Stimulated activated naive CD8-positive, alpha-beta T cell treated with anti-CD3 and anti-CD28 coated beads, Interleukin-15, Interleukin-2, amounts not matched to agents 100 U/mL and 50 U/mL, for 24 hours (primary cell): ENCODE measurements at regions not wholly inside any gene's neighbourhood (a gene's known extent, or its start where the extent isn't known, plus 50 kb on each side); places are given as distances from the start of the nearest gene placed in this dataset.
"Not testable (repeated sequence)": the region's sequence is repeated elsewhere in the genome, so short reads cannot be mapped to it uniquely, and the experiment has no call there.

ENCODE experiments used
- ATAC-seq: fragments of 150-1000 bp; cut with Tn5 transposase; one replicate; pipeline ENCODE4 v1.10.0; 2021
- DNase-seq: peaks from one replicate; pipeline ENCODE4 v3.0.0; 2021

DNA sequence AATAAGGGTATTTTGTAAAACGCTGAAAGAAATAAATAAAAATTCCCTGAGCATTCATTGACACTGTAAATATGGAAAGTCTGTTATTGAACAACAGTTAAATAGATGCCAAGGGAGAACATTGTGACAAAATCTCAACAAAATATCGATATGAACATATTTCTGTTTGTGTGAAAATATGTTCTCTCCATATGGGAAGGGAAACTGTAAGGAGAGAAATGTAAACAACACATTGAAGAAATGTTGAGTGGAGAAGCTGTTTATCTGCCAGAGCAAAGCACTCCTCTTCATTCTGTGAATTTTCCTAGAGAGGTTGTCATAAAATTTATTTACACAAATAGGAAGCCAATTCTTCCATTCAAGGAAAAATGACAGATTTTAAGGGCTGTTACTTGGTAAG is 57.1 kb upstream of the EOMES start:
- ATAC-seq (no peak), DNase-seq (no peak)

DNA sequence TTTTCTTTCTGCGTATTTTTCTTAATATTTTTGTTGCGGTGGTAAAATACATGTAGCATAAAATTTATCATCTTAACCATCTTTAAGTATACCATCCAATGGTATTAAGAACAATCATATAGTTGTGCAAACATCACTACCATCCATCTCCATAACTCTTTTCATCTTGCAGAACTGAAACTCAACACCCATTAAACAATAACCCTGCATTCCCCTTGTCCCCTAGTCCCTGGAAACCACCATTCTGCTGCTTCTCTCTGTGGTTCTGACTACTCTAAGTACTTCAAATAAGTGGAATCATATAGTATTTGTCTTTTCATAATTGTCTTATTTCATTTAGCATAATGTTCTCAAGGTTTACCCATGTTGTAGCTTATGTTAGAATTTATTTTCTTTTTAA is 67.3 kb upstream of the EOMES start:
- DNase-seq, result no peak

DNA sequence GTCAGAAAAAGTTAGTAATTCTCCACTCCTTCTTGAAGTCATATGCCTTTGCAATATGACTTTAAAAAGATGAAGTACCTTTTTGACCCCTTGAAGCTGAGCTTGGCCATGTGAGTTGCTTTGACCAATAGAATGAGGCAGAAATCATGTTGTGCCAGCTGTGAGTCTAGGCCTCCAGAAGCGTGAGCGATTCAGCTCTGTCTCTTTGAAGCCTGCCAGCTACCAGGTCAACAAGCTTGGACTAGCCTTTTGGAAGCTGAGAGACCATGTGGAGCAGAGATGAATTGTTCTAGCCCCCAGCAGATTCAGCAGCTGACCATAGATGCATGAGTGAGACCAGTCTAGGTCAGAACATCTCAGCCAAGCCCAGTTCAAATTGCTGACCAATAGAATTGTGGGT is 69.8 kb upstream of the EOMES start:
- no peak for ATAC-seq
- no peak for DNase-seq

More for the DNA sequence above, 67.3 kb upstream of the EOMES start:
- no peak for ATAC-seq

DNA sequence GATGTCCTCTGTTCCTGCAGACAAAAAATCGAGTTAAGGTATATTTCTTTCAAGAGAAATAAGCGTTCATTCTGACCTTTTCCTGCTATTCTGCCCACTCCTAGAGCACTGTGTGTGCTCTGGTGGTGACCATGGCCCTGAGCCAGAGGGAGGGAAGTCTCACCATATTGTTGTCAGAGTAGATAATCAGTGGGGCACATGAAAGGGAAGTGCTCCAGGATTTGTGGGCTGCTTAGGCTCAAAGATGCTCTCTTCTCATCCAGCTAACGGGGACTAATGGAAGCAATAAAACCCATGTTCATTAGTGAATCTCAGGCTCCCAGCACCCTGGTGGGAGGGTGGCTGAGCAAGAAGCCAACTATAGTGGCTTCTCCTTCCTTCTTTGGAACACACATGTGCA is 70.7 kb upstream of the EOMES start:
- ATAC-seq (no peak), DNase-seq (no peak)

DNA sequence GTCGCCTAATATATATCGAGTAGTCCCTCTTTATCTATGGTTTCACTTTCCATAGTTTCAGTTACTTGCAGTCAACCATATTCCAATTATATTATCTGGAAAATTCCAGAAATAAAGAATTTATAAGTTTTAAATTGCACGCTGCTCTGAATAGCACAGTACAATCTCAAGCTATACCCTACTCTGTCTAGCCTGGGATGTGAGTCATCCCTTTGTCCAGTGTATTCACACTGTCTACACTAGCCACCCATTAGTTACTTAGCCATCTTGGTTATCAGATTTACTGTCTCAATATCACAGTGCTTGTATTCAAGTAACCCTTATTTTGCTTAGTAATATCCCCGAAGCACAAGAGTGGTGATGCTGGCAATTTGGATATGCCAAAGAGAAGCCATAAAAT is 72.1 kb upstream of the EOMES start:
- ATAC-seq (no peak), DNase-seq (no peak)

DNA sequence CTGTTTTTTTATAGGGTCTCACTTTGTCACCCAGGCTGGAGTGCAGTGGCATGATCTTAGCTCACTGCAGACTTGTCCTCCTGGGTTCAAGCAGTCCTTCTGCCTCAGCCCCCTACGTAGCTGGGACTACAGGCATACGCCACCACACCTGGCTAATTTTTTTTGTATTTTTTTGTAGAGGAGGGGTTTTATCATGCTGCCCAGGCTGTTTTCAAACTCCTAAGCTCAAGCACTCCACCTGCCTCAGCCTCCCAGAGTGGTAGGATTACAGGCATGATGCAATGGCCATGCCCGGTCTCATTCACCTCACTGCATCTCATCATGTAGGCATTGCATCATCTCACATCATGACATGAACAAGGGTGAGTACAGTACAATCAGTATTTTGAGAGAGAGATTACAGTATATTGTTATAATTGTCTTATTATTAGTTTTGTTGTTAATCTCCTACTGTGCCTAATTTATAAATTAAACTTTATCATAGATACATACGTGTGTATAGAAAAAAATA is 74.3 kb upstream of the EOMES start:
- ATAC-seq, result no peak
- DNase-seq, result no peak

DNA sequence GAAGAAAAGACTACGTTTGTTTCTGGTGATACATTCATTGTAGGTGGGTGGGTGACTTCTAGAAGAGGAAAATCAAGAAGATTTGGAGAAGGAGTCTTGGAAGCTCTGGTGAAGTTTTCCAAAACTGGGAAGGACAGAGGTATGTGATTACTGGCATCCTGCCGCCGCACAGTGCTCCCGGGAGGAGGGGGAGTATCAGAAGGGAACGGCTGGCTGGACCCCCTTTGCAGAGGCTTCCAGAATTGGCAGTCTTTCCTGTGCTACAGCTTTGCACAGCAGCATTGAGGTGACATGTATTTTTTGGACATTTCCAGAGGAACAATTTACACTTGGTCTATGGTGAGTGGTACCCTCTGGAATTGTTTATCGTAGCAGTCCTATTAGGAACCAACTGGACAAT is 75.7 kb upstream of the EOMES start:
- ATAC-seq (no peak), DNase-seq (no peak)

DNA sequence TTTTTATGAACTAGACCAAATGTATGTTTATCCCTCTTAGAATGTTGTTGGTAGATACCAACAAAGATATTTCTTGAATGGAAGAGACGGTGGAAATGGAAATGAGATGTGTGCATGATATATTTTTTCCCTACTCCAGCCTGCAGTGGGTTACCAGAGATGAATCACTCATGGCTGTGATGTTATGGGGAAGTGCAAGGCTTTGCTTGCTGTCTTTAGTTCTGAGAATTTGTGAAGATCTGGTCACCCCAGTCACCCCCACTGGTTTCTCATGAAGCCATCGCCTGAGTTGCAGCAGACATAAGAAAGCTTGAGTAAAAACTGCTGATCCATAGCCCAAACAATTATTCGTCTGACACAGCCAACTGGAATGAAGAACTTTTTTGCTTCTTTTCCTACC is 78.1 kb upstream of the EOMES start:
- DNase-seq (no peak), ATAC-seq (peak; percentile 80)

DNA sequence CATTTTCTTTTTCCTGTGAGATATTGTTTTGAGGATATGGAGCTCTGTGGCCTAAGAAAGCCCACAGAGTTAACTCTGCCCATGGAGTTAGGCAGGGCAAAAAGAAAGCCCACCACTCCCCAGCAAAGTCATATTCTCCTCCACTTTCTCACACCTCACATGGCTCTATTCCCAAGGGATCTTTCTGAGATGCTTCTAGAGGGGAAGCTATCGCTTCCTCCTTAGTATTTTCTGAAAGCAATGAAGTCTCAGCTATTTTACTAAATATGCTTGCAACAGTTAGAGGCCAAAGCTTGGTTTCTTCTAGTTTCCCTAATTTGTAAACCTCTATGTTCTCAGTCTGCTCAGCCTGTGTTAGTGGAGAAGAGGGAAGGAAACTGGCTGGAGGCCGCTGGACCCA is 80.3 kb upstream of the EOMES start:
- no peak for ATAC-seq
- DNase-seq, result no peak

DNA sequence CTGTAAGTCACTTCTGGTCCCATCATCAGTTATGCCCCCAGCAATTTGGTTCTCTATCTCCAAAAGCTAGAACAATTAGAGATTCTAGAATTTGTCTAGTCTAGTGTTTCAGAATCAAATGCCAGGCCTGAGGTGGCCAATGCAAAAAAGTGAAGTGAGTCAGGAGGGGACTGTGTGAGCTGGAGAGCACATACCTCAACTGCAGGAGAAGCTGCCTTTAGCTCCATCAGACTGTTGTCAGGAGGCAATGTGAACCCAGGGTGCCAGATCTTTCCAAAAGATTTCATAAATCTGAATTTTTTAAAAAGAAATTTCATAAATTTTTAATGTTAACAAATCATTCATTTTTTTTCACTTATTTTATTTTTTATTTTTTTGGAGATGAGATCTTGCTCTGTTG is 80.7 kb upstream of the EOMES start:
- ATAC-seq (no peak), DNase-seq (no peak)

DNA sequence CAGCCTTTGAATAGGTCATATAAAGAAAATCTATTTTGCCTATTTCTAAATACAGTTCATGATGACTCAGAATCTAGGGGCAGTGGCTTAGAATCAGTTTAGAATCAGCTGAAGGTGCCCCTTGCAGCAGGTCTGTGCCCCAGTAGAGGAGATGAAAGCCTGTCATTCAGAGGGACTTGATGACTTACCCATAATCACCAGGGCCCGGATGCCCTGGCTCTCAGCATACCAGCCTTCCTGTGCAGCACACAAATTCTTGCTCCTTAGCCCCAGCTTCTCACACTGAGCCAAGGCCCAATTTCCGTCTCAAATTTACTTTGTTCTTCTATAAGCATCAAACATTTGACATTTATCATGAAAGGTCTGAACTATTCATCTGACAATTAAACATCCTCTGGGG is 83.2 kb upstream of the EOMES start:
- no peak for DNase-seq
- ATAC-seq, result peak; percentile 38

DNA sequence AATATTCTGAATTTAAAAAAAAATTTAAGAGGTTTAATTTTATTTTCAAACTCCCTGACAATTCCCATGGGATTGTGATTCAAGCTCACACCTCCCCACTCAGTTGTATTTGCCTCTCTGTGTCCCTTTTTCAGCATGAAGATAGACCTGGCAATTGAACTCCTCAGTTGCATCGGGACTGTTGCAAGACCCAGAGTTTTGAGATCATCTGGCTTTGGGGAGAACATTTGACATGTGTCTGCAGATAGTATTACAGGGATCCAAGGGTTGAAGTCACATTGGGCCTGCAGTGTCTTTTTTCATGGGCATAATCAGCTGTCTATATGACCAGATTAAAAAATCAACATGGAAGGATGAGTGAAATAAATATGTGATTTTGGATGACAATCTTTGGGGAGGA is 91.1 kb upstream of the EOMES start:
- ATAC-seq, result no peak
- DNase-seq, result no peak

DNA sequence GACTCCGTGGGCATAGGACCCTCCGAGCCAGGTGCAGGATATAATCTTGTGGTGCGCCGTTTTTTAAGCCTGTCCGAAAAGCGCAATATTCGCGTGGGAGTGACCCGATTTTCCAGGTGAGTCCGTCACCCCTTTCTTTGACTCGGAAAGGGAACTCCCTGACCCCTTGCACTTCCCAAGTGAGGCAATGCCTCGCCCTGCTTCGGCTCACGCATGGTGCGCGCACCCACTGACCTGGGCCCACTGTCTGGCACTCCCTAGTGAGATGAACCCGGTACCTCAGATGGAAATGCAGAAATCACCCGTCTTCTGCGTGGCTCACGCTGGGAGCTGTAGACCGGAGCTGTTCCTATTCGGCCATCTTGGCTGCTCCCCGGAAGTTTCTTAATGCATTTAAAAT is 99.5 kb upstream of the EOMES start:
- DNase-seq, ATAC-seq: not testable (repeated sequence)

DNA sequence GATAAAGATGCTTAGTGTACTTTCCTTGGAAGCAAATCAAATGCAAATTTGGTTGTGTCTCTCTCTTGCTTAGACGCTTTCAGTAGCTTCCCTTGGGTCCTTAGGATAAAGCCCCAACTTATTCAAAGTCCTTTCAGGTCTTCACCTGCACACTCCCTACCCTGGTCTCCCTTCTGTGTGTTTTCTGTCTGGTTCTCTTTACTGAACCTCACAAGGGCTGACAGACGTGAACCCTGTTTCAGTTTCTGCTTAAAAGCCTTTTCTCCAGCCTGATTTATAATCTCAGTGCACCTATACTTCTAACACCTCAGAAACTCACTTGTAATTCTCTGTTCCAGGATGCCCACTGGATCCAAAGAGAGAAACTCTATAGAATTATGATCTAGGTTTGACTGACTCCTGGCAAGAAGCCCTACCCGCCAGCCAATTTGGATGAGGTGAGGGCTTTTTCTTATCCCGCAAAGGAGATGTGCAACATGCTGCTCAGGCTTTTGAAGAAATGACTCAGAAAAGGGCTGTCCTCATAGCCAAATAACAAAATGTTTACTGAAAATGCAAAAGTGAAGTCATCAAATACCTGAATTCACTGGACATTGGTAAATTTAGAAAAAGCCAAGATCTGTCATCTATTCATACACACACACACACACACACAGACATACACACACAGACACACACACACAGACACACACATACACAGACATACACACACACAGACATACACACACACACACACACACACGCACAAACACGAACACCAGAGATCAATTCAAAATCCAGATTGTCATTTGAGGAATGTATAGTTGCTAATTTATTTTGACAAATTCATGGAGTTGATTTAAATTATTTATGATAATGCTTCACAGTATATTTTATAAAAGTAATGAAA is 102.4 kb upstream of the EOMES start:
- DNase-seq (no peak), ATAC-seq (no peak)

DNA sequence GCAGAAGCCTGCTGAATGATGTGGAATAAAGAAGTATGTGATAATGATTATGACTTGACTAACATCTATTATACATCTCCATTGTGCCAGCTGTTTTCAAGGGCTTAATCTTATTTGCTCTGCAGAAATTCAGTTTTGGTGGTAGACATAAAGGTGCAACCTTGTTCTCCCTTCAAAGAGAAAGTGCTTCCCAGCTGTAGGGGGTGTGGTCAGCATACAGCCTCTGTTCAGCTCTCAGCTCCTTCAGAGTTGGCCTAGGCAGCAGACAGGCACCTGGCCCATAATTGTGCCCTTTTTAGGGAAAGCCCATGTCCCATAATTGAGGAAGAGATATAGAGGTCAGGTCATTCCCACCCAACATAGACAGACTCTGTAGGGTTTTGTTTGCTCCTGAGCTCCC is 104.3 kb upstream of the EOMES start:
- DNase-seq, result no peak
- ATAC-seq, result no peak

DNA sequence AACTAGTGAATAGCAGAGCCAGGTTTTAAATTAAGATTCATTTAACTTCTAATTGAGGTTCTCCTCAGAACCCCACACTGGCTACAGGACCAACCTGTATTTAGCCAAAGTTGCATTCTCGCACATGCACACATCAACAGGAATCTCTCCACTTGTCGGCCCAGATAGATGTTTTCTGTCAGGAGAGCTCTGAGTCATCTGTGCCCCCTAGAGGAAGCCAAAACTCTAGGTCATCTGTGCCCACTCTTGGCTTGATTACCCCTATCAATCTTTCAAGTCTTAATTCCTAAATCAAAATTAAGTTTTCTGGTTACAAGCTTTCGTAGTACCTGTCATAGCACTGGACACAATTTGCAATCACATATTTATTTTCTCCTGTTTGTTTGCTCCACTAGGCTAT is 104.9 kb upstream of the EOMES start:
- ATAC-seq, result no peak
- no peak for DNase-seq

DNA sequence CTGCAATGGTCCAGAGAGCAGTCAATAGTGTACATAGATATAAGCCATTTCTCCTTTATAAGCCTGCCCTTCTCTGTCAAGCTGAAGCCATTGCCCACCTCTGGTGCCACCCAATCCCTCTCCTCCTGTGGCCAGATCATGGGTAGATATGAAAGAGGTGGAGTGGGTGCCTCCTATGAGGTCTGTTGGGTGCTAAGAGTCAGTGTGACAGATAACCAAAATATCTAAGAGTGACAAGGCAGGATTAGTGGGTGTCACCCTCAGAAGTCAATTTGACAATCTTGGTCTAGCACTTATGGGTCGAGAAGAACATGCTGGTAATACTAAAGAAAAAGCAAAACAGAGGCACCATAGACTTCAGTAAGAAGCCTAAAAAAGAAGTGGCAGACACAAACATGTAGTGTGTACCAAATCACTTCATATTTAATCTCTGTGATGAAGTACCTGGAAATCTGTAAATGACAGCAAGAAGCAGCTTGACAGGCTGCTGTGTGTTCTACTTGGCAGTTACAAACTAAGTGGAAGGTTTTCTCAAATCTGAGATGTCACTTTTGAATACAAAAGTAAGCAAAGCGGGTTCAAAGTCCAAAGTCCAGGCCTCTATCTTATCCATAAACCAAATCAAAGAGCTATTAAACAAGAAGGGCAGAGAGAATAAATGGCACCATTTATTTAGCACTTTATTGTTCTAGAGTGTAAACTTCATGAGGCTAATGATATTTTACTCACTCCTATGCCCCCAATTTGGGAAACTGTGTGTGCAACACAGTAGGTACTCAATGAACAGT is 118.9 kb upstream of the EOMES start:
- ATAC-seq (peak; percentile 19), DNase-seq (no peak)

DNA sequence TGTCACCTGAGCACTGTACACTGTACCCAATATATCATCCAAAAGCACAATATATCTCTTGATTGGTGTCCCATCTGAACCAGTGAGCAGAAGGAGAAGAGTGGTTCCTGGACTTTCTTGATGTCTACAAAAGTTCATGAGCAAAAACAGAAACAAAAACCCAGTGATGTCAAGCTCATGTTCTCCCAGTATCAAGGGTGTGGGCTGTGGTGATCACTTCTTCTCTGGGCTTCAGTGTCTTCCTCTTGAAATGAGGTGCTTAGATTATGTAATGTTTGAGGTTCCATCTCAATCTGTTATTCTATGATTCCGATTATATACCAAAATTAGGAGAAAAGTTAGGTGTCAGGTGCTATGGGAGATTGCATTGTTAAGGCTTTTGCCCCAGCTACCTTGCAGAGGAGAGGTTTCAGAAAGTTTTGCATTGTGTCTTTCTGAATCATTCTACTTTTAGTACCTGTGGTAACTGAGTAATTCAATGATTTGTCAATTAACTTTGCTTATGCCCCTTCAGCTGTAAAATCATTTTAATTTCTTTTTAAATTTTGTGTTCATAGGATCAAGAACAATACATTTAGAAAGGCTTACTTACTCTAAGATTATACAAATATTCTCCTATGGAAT is 122.0 kb upstream of the EOMES start:
- DNase-seq, result no peak
- ATAC-seq, result no peak

DNA sequence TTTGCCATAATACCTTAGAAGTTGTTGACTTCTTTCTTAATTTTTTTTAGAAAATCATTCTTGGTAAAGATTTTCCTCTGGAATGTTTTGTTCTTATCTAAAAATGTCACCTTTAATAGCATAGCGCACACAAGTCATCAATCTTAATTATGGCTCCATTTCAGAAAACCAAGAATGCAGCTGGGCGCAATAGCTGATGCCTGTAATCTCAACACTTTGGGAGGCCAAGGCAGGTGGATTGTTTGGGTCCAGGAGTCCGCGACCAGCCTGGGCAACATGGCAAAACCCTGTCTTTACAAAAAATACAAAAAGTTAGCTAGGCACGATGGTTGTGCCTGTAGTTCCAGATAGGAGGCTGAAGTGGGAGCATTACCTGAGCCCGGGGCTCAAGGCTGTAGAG is 125.6 kb upstream of the EOMES start:
- DNase-seq (no peak), ATAC-seq (no peak)

DNA sequence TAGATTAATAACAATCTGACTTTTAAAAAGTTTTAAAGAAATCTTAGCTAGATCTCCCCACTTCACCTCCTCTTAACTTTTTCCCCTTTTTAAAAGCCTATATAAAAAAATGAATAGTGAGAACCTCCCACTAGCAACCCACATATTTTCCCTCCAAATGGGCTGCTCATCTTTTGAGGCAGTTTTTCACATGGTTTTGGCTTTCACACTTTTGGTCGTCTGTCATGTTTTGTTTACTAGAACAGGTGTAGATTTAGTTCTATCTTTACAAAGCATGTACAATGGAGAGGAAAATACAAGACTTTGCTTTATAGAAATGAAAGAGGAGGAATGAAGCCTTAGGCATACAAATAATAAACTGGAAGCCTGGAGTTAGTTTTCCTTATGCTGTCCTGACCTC is 126.7 kb upstream of the EOMES start:
- ATAC-seq, result no peak
- DNase-seq, result no peak

DNA sequence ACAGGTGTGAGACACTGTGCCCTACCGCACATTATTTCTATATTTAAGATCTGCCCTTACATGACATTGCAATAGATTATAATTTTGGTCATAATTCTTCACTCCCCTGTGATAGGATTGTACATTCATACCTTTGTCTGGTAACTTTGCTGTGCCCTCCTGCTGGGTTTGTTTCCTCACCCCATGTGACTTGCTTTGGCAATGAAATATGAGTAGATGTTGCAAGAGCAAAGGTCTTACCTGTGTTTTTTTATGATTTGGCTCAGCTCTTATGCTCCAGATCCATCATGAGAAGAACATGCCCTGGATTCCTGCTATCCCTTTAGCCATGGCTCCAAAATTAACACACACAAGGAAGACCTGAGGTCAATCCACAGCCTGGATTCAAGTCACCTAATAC is 137.7 kb upstream of the EOMES start:
- no peak for ATAC-seq
- DNase-seq, result no peak

DNA sequence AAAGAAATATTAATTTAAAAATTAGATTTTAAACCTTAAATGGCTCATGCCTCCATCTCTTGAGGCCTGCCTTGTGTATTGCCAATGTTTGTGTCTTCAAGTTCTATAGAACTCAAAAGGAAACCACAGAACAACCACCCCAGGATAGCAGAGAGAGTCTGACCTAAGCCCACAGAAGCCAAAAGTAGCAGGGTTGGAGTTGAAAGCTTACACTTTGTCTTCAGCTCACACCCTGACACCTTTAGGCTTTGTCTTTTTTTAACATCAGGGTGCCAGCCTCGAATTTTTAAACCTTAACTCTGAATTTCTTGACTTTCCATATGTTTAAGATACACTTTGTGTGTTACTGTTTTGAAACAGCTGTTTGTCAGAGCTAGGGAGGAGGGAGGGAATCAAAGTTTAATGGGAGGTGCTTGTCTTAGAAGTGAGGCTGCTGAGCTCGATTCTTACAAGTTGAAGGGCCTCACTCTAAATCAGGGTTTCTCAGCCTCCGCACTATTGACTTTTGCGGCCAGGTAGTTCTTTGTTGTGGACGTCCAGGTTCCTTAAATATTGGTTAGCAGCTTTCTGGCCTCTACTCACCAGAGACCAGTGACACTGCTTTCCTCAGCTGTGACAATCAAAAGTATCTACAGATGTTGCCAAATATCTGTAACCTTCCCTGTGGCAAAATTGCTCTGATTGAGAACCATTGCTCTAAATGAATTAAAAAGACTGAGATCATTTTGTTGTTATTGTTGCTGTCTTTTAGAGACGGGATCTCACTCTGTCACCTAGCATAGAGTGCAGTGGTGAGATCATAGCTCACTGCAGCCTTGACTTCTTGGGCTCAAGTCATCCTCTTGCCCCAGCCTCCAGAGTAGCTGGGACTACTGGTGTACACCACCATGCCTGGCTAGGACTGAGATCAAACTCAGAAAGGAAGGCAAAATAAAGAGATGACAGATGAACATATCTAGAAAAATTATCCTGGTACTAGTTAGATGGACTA is 139.2 kb upstream of the EOMES start:
- ATAC-seq, result peak; percentile 76
- no peak for DNase-seq
